MM.1S (cell line): ENCODE measurements at regions not wholly inside any gene's neighbourhood (a gene's known extent, or its start where the extent isn't known, plus 50 kb on each side); places are given as distances from the start of the nearest gene placed in this dataset.

Experiments used
- DNase-seq: peaks from one replicate; pipeline ENCODE4 v3.0.0-alpha.2; 2015
- H2AFZ ChIP-seq: fragments of 300-600 bp; sonication (generic); 2 replicates; pipeline ENCODE4 v1.6.0; 2016; ENCODE audit warnings: antibody characterized with exemption, low read length
- H3F3A ChIP-seq: fragments of 300-600 bp; sonication (generic); 2 replicates; pipeline ENCODE4 v1.6.1; 2016; ENCODE audit warnings: mild to moderate bottlenecking, antibody characterized with exemption, low read length, moderate library complexity, mixed read lengths; ENCODE audit not compliant: insufficient read depth
- H3K27ac ChIP-seq: fragments of 300-600 bp; sonication (generic); 2 replicates; pipeline ENCODE4 v1.5.1; 2016; ENCODE audit warnings: mild to moderate bottlenecking, low read length
- H3K27me3 ChIP-seq: fragments of 300-600 bp; sonication (generic); replicated peaks from 2 replicates; pipeline ENCODE4 v1.6.0; 2016; ENCODE audit warnings: low read length; ENCODE audit not compliant: insufficient read depth
- H3K36me3 ChIP-seq: fragments of 300-600 bp; sonication (generic); replicated peaks from 2 replicates; pipeline ENCODE4 v1.6.1; 2016; ENCODE audit warnings: mild to moderate bottlenecking, low read length, mixed read lengths; ENCODE audit not compliant: insufficient read depth
- H3K4me1 ChIP-seq: fragments of 300-600 bp; sonication (generic); 2 replicates; pipeline ENCODE4 v1.6.1; 2016; ENCODE audit warnings: low read length, mixed read lengths
- H3K4me2 ChIP-seq: fragments of 300-600 bp; sonication (generic); 2 replicates; pipeline ENCODE4 v1.6.0; 2016; ENCODE audit warnings: low read depth, low read length
- H3K4me3 ChIP-seq: fragments of 300-600 bp; sonication (generic); 2 replicates; pipeline ENCODE4 v1.5.1; 2016; ENCODE audit warnings: low read length, mixed read lengths
- H3K79me2 ChIP-seq: fragments of 300-600 bp; sonication (generic); 2 replicates; pipeline ENCODE4 v1.6.1; 2016; ENCODE audit warnings: mixed run types, low read length, mixed read lengths
- H3K9ac ChIP-seq: fragments of 300-600 bp; sonication (generic); 2 replicates; pipeline ENCODE4 v1.6.1; 2016; ENCODE audit warnings: low read length, mixed read lengths
- H3K9me2 ChIP-seq: fragments of 300-600 bp; sonication (generic); replicated peaks from 2 replicates; pipeline ENCODE4 v1.6.1; 2016; ENCODE audit warnings: mild to moderate bottlenecking, low read length, mixed read lengths; ENCODE audit not compliant: insufficient read depth
- H3K9me3 ChIP-seq: fragments of 300-600 bp; sonication (generic); replicated peaks from 2 replicates; pipeline ENCODE4 v1.6.1; 2016; ENCODE audit warnings: mild to moderate bottlenecking, low read length, mixed read lengths; ENCODE audit not compliant: insufficient read depth
- H4K20me1 ChIP-seq: fragments of 300-600 bp; sonication (generic); 2 replicates; pipeline ENCODE4 v1.6.1; 2016; ENCODE audit warnings: mild to moderate bottlenecking, low read length, moderate library complexity, mixed read lengths; ENCODE audit not compliant: insufficient read depth
- CTCF ChIP-seq: fragments of 300-600 bp; sonication (generic); IDR thresholded peaks from 2 replicates; pipeline ENCODE4 v1.5.1; 2016; ENCODE audit warnings: antibody characterized with exemption, low read length, mixed read lengths
- EZH2 ChIP-seq: fragments of 300-600 bp; sonication (generic); optimal IDR thresholded peaks from 2 replicates; pipeline ENCODE3; 2017; ENCODE audit warnings: low read depth, mild to moderate bottlenecking, antibody characterized with exemption, low read length, mixed read lengths
- EZH2phosphoT487 ChIP-seq: fragments of 300-600 bp; sonication (generic); IDR thresholded peaks from 2 replicates; pipeline ENCODE4 v1.6.1; 2018; ENCODE audit warnings: antibody characterized with exemption, low read length

DNA sequence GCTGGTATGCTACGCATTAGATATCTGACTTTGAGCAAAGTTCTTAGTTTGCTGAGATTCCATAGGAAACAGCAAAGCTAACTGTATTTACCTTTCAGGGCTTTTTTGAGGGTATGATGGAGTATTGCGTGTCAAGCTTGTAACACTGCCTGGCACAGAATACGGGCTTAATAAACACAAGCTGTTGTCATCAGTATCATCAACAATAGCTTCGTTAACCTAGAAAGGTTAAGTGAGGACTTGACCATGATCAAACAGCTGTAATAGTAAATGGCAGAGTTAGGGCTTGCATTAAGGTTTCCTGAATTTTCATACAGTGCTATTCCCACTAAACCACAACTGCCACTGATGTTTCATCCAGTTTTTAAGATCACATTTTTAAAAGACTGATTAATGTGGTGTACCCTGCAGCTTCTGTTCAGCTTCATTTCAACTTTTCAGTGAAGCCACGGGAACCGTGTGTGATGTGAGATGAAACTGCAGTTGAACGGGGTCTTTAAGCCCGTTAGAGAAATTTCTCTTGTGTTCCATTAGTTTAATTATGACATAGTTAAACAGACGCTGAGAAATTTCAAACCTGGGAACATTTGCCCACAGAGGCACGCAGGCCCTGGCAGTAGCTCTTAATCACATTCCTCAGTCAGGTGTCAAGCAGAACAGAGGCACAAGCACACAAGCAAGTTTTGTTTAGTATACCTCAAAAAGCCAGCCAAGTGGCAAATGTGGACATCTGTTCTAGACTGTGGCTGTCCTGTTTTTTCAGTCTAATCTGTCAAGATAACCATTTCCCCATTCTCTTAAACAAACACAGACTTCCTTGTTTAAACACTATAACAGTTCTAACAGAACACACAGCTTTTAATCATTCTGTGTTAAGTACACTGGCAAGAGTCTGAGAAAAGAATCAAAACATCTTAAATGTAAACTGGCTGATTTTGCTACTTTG is 147.1 kb downstream of the ZNF608 start:
- H3K9ac ChIP-seq = no peak overlapping the region
- H3K79me2 ChIP-seq = no peaks in the 10 kb centered on the region
- no peaks in the 10 kb centered on the region for H4K20me1 ChIP-seq
- no peaks in the 10 kb centered on the region for H3K9me2 ChIP-seq
- no peak overlapping the region for H3K4me3 ChIP-seq
- H3K27ac ChIP-seq = no peak overlapping the region
- no peak for TF ChIP-seq EZH2phosphoT487
- TF ChIP-seq CTCF = no peak
- TF ChIP-seq EZH2 = no peak
- H2AFZ ChIP-seq = no peak overlapping the region
- H3K27me3 ChIP-seq = no peaks in the 10 kb centered on the region
- H3F3A ChIP-seq = no peaks in the 10 kb centered on the region
- H3K36me3 ChIP-seq = no peaks in the 10 kb centered on the region
- no peaks in the 10 kb centered on the region for H3K4me1 ChIP-seq
- DNase-seq = no peak
- no peaks in the 10 kb centered on the region for H3K9me3 ChIP-seq
- no peak overlapping the region for H3K4me2 ChIP-seq

DNA sequence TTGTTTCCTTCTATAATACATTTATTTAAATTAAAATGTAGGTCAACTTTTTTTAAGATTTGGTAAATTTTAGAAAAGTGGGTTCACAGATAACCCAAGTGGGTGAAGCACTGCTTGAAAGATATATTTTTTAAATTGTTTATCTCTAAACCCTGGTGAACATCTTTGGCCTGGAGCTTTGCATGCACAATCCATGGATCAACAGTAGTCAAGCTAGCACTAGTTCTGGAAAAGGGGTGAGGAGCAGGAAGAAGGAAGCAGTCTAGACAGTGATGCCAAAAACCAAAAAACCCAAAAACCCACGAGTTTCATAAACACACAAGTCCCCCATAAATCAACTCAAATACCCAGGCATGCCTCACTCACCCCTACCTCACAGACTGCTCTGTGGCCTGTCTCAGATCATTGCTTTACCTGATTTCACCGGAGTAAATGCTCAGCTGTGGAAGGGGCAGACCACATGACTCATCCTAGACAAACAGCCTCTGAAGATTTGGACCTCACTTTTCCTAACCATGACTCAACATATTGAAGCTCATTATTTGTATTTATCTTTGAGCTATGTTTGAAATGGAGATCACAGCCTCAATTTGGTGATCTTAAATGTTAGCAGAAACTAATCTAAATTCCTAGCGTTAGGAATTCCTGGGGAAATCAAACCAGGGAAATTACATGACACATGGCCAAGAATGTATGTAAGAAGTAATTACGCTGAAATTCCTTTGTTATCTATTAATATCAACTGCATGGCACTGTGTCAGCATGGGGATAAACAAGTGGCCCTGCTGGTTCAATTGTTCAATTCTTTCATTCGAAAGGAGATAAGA is 149.6 kb downstream of the ZNF608 start:
- H3K9me3 ChIP-seq = no peaks in the 10 kb centered on the region
- DNase-seq = no peak
- no peak overlapping the region for H3K4me3 ChIP-seq
- H3F3A ChIP-seq = no peaks in the 10 kb centered on the region
- H3K36me3 ChIP-seq = no peaks in the 10 kb centered on the region
- TF ChIP-seq EZH2phosphoT487 = no peak
- TF ChIP-seq EZH2 = no peak
- TF ChIP-seq CTCF = no peak
- H3K9me2 ChIP-seq = no peaks in the 10 kb centered on the region
- no peak overlapping the region for H3K27ac ChIP-seq
- H2AFZ ChIP-seq = no peak overlapping the region
- H3K79me2 ChIP-seq = no peaks in the 10 kb centered on the region
- H3K9ac ChIP-seq = no peak overlapping the region
- no peak overlapping the region for H3K4me2 ChIP-seq
- no peaks in the 10 kb centered on the region for H3K4me1 ChIP-seq
- no peaks in the 10 kb centered on the region for H3K27me3 ChIP-seq
- H4K20me1 ChIP-seq = no peaks in the 10 kb centered on the region

- TF ChIP-seq EZH2 (no peak), CTCF (no peak), EZH2phosphoT487 (no peak)
These were observed 152.5 kb downstream of the ZNF608 start for GRCh38 chr5:124593952-124594351.

More at GRCh38 chr5:124593952-124594351, 152.5 kb downstream of the ZNF608 start:
- Histone ChIP-seq H3K36me3 (no peaks in the 10 kb centered on the region), H3K9ac (no peak overlapping the region), H3K9me2 (no peaks in the 10 kb centered on the region), H3K9me3 (no peaks in the 10 kb centered on the region), H3K4me2 (no peak overlapping the region), H2AFZ (no peak overlapping the region), H3K4me3 (no peak overlapping the region), H3K27me3 (no peaks in the 10 kb centered on the region), H4K20me1 (no peaks in the 10 kb centered on the region), H3K27ac (no peak overlapping the region), H3K79me2 (no peaks in the 10 kb centered on the region), H3K4me1 (no peaks in the 10 kb centered on the region), H3F3A (no peaks in the 10 kb centered on the region)
- DNase-seq = no peak
